ENCODE measurements at regions not wholly inside any gene's neighbourhood (a gene's known extent, or its start where the extent isn't known, plus 50 kb on each side); places are given as distances from the start of the nearest gene placed in this dataset.
"Not testable (repeated sequence)": the region's sequence is repeated elsewhere in the genome, so short reads cannot be mapped to it uniquely, and the experiment has no call there.

DNA sequence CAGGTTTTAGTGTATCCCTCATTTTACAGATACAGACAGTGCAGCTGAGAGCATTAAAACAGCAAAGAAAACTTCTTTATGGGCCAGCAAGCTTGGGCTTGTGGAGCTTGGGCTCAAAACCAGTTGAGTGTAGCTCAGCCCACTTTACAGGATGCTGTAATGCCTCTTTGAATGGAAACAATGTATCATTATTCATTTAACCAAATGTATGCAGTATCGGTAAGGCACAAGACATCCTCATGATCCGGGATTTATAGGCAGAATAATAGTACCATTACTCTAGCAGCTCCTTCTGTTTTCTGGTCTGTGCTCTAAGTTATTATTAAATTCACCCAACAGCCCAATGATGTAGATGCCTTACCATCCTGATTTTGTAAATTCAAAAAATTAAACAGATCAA is 575.1 kb upstream of the CDH7 start:
- H3F3A ChIP-seq (ENCODE audit: insufficient read depth, low read length), result no peaks in the 10 kb centered on the region
- no peaks in the 10 kb centered on the region for H3K27me3 ChIP-seq (replicated peaks; ENCODE audit: insufficient read depth, low read length)
- H3K27ac ChIP-seq (ENCODE audit: low read length), result no peak overlapping the region
- H4K20me1 ChIP-seq (ENCODE audit: insufficient read depth, low read length), result no peaks in the 10 kb centered on the region
- H3K9ac ChIP-seq (ENCODE audit: low read length), result no peak overlapping the region
- no peak for DNase-seq
- TF ChIP-seq EZH2phosphoT487 (IDR thresholded peaks at IDR 0.05; ENCODE audit: low read length), result no peak
- TF ChIP-seq, protein P1, sequence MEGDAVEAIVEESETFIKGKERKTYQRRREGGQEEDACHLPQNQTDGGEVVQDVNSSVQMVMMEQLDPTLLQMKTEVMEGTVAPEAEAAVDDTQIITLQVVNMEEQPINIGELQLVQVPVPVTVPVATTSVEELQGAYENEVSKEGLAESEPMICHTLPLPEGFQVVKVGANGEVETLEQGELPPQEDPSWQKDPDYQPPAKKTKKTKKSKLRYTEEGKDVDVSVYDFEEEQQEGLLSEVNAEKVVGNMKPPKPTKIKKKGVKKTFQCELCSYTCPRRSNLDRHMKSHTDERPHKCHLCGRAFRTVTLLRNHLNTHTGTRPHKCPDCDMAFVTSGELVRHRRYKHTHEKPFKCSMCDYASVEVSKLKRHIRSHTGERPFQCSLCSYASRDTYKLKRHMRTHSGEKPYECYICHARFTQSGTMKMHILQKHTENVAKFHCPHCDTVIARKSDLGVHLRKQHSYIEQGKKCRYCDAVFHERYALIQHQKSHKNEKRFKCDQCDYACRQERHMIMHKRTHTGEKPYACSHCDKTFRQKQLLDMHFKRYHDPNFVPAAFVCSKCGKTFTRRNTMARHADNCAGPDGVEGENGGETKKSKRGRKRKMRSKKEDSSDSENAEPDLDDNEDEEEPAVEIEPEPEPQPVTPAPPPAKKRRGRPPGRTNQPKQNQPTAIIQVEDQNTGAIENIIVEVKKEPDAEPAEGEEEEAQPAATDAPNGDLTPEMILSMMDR (IDR thresholded peaks at IDR 0.05; ENCODE audit: low read length), result no peak
- TF ChIP-seq EZH2 (optimal IDR thresholded peaks at IDR 0.05; ENCODE audit: low read depth, low read length), result no peak
- no peak overlapping the region for H2AFZ ChIP-seq (ENCODE audit: low read length)
- no peak overlapping the region for H3K4me2 ChIP-seq (ENCODE audit: low read depth, low read length)
- no peaks in the 10 kb centered on the region for H3K79me2 ChIP-seq (ENCODE audit: low read length)
- no peaks in the 10 kb centered on the region for H3K9me3 ChIP-seq (replicated peaks; ENCODE audit: insufficient read depth, low read length)
- H3K4me1 ChIP-seq (ENCODE audit: low read length), result no peaks in the 10 kb centered on the region
- H3K4me3 ChIP-seq (ENCODE audit: low read length), result no peak overlapping the region
- H3K9me2 ChIP-seq (replicated peaks; ENCODE audit: insufficient read depth, low read length), result no peaks in the 10 kb centered on the region
- no peaks in the 10 kb centered on the region for H3K36me3 ChIP-seq (replicated peaks; ENCODE audit: insufficient read depth, low read length)

DNA sequence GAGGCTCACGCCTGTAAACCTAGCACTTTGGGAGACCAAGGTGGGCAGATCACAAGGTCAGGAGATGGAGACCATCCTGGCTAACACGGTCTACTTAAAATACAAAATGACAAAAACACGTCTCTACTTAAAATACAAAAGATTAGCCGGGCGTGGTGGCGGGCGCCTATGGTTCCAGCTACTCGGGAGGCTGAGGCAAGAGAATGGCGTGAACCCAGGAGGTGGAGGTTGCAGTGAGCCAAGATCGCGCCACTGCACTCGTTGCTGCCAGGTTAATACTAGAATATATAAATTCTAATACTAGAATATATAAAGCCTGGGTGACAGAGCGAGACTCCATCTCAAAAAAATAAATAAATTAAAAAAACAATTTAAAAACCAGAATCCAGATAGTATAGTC is 588.7 kb upstream of the CDH7 start:
- not testable (repeated sequence) for H3K4me1 ChIP-seq (ENCODE audit: low read length); H2AFZ ChIP-seq (ENCODE audit: low read length); H3K27ac ChIP-seq (ENCODE audit: low read length); H3K27me3 ChIP-seq (replicated peaks; ENCODE audit: insufficient read depth, low read length); H3K36me3 ChIP-seq (replicated peaks; ENCODE audit: insufficient read depth, low read length); H3K4me2 ChIP-seq (ENCODE audit: low read depth, low read length); H3K9ac ChIP-seq (ENCODE audit: low read length); H3F3A ChIP-seq (ENCODE audit: insufficient read depth, low read length); H3K79me2 ChIP-seq (ENCODE audit: low read length); H3K9me2 ChIP-seq (replicated peaks; ENCODE audit: insufficient read depth, low read length); DNase-seq; H4K20me1 ChIP-seq (ENCODE audit: insufficient read depth, low read length); H3K9me3 ChIP-seq (replicated peaks; ENCODE audit: insufficient read depth, low read length); H3K4me3 ChIP-seq (ENCODE audit: low read length)

DNA sequence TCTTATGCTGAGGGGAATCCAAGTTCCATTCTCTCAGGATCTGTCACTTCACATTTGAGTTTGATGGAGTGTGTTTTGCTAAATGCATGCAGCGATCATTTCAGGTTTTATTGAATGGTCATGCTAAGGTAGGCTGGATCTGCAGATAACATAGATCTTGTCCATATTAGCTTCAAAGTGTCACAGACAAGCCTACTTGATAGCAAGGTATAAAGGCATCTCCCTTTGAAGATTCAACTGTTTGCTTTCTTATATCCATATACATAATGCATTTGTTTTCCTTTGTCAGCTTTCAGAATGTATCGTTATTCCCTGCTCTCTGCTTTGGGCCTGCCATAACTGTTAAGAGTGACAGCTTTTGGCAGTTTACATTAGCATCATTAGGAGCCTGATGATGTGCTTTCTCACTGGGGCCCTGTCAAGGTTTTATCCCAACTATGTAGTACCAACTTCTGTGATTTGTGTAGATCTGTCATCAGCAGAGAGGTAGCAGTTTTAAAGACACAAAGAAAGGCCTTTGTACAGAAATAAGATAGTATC is 604.3 kb upstream of the CDH7 start:
- no peaks in the 10 kb centered on the region for H3K79me2 ChIP-seq (ENCODE audit: low read length)
- no peaks in the 10 kb centered on the region for H3F3A ChIP-seq (ENCODE audit: insufficient read depth, low read length)
- H3K4me1 ChIP-seq (ENCODE audit: low read length), result no peaks in the 10 kb centered on the region
- DNase-seq, result no peak
- no peak overlapping the region for H3K27ac ChIP-seq (ENCODE audit: low read length)
- H3K9ac ChIP-seq (ENCODE audit: low read length), result no peak overlapping the region
- no peak overlapping the region for H3K4me3 ChIP-seq (ENCODE audit: low read length)
- no peak overlapping the region for H2AFZ ChIP-seq (ENCODE audit: low read length)
- H3K9me3 ChIP-seq (replicated peaks; ENCODE audit: insufficient read depth, low read length), result no peaks in the 10 kb centered on the region
- no peaks in the 10 kb centered on the region for H3K9me2 ChIP-seq (replicated peaks; ENCODE audit: insufficient read depth, low read length)
- no peaks in the 10 kb centered on the region for H3K36me3 ChIP-seq (replicated peaks; ENCODE audit: insufficient read depth, low read length)
- no peaks in the 10 kb centered on the region for H3K27me3 ChIP-seq (replicated peaks; ENCODE audit: insufficient read depth, low read length)
- no peaks in the 10 kb centered on the region for H4K20me1 ChIP-seq (ENCODE audit: insufficient read depth, low read length)
- H3K4me2 ChIP-seq (ENCODE audit: low read depth, low read length), result no peak overlapping the region
- TF ChIP-seq, protein P1 (IDR thresholded peaks at IDR 0.05; ENCODE audit: low read length), result no peak
- TF ChIP-seq EZH2 (optimal IDR thresholded peaks at IDR 0.05; ENCODE audit: low read depth, low read length) (no peak), EZH2phosphoT487 (IDR thresholded peaks at IDR 0.05; ENCODE audit: low read length) (no peak)

DNA sequence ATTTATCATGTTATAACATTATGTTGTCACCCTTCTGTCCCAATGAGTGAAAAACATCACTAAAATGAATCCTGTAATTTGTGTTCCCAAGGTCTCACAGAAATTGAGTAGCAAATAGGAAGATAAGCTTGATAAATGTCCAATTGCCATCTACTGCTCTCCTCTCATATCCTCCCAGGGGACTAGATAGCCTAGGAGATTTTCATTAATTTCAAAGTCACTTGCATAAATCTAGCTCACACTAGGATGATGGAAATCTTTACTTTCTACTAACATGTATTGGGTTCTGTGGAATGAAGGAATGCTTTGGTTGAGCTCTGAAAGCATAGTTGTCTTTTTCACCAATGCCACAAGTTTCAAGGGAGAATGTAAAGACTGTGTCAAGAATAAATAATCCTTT is 605.5 kb upstream of the CDH7 start:
- Histone ChIP-seq H3K36me3 (replicated peaks; ENCODE audit: insufficient read depth, low read length) (no peaks in the 10 kb centered on the region), H3K9me3 (replicated peaks; ENCODE audit: insufficient read depth, low read length) (no peaks in the 10 kb centered on the region), H3K9me2 (replicated peaks; ENCODE audit: insufficient read depth, low read length) (no peaks in the 10 kb centered on the region), H4K20me1 (ENCODE audit: insufficient read depth, low read length) (no peaks in the 10 kb centered on the region), H3K4me1 (ENCODE audit: low read length) (no peaks in the 10 kb centered on the region), H3K4me2 (ENCODE audit: low read depth, low read length) (no peak overlapping the region), H3F3A (ENCODE audit: insufficient read depth, low read length) (no peaks in the 10 kb centered on the region), H3K27ac (ENCODE audit: low read length) (no peak overlapping the region), H3K4me3 (ENCODE audit: low read length) (no peak overlapping the region), H3K79me2 (ENCODE audit: low read length) (no peaks in the 10 kb centered on the region), H3K9ac (ENCODE audit: low read length) (no peak overlapping the region), H2AFZ (ENCODE audit: low read length) (no peak overlapping the region), H3K27me3 (replicated peaks; ENCODE audit: insufficient read depth, low read length) (no peaks in the 10 kb centered on the region)
- TF ChIP-seq EZH2phosphoT487 (IDR thresholded peaks at IDR 0.05; ENCODE audit: low read length), result no peak
- TF ChIP-seq EZH2 (optimal IDR thresholded peaks at IDR 0.05; ENCODE audit: low read depth, low read length), result no peak
- TF ChIP-seq, protein P1 (IDR thresholded peaks at IDR 0.05; ENCODE audit: low read length), result no peak
- DNase-seq, result no peak

Data from MM.1S (cell line).